ENCODE measurements at regions not wholly inside any gene's neighbourhood (a gene's known extent, or its start where the extent isn't known, plus 50 kb on each side); places are given as distances from the start of the nearest gene placed in this dataset.
"Not testable (repeated sequence)": the region's sequence is repeated elsewhere in the genome, so short reads cannot be mapped to it uniquely, and the experiment has no call there.

DNA sequence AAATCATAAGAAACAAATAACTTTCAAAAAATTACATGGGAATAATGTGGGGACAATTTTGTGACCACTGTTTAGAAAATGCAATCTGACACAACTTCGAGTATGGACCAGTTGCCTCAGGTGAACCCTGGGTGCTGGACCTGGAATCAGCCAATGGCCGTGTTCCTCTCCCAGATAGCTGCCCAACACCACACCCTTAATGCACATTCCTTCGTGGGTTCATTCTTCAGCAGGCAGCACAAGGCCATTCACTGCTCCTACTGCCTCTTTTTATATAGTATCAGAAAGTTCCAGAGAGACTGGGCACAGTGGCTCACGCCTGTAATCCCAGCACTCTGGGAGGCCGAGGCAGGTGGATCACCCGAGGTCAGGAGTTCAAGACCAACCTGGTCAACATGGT, 89.1 kb upstream of the PARD3 start:
- Histone ChIP-seq H3K4me3 (ENCODE audit: low read depth in 1 of 3, low read length in 3 of 3) (no peak overlapping the region), H3K27ac (ENCODE audit: low read depth in 1 of 3, low read length in 2 of 3) (no peak overlapping the region), H3K36me3 (ENCODE audit: control insufficient read depth in 3 of 3, insufficient read depth in 2 of 3, low read depth in 1 of 3, low read length in 3 of 3) (no peaks in the 10 kb centered on the region), H3K9me3 (ENCODE audit: control insufficient read depth in 2 of 2, insufficient read depth in 1 of 2, low read depth in 1 of 2, low read length in 1 of 2) (no peaks in the 10 kb centered on the region), H3K27me3 (ENCODE audit: control insufficient read depth in 3 of 3, insufficient read depth in 3 of 3, low read length in 3 of 3) (no peaks in the 10 kb centered on the region), H3K4me1 (ENCODE audit: control insufficient read depth in 3 of 3, insufficient read depth in 2 of 3, low read depth in 1 of 3, low read length in 2 of 3) (no peaks in the 10 kb centered on the region)
- peak in 1 of 2 donors; percentile 51 for DNase-seq
- WGBS, 3 donors, result 52 to 74% (median 69%) methylated on average over 6 of the region's 6 CpGs
- FAIRE-seq, result no peak

DNA sequence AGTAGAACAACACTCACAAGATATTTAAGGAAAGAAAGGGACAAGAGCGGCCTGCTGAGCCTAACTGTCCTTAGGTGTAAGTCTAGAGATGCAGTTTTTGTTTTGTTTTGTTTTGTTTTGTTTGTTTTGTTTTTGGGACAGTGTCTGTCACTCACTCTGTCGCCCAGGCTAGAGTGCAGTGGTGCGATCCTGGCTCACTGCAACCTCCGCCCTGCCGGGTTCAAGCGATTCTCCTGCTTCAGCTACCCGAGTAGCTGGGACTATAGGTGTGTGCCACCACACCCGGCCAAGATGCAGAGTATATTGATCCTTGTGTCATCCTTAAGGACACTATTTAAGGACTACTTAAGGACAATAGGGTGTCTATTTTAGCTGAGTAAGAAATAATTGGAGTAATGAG, 84.1 kb upstream of the PARD3 start:
- Histone ChIP-seq H3K27me3 (ENCODE audit: control insufficient read depth in 3 of 3, insufficient read depth in 3 of 3, low read length in 3 of 3) (no peaks in the 10 kb centered on the region), H3K9me3 (ENCODE audit: control insufficient read depth in 2 of 2, insufficient read depth in 1 of 2, low read depth in 1 of 2, low read length in 1 of 2) (no peaks in the 10 kb centered on the region), H3K4me3 (ENCODE audit: low read depth in 1 of 3, low read length in 3 of 3) (no peak overlapping the region), H3K4me1 (ENCODE audit: control insufficient read depth in 3 of 3, insufficient read depth in 2 of 3, low read depth in 1 of 3, low read length in 2 of 3) (no peaks in the 10 kb centered on the region), H3K36me3 (ENCODE audit: control insufficient read depth in 3 of 3, insufficient read depth in 2 of 3, low read depth in 1 of 3, low read length in 3 of 3) (no peaks in the 10 kb centered on the region), H3K27ac (ENCODE audit: low read depth in 1 of 3, low read length in 2 of 3) (no peak overlapping the region)
- WGBS, 3 donors, result 91 to 95% (median 93%) methylated on average over 8 of the region's 8 CpGs
- no peak for DNase-seq
- no peak for FAIRE-seq

DNA sequence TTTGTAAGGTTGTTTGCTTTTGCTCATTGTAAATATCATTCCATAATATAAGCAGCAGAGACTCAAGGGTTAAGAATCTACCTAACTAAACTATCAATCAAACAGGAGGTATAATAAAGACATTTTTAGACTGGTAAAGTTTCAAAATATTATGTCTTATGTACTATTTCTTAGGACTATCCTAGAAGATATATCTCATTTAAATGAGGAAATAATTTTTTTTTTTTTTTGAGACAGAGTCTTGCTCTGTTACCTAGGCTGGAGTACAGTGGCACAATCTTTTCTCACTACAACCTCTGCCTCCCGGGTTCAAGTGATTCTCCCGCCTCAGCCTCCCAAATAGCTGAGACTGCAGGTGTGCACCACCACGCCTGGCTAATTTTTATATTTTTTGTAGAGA, 80.9 kb upstream of the PARD3 start:
- no peaks in the 10 kb centered on the region for H3K36me3 ChIP-seq (ENCODE audit: control insufficient read depth in 3 of 3, insufficient read depth in 2 of 3, low read depth in 1 of 3, low read length in 3 of 3)
- H3K4me1 ChIP-seq (ENCODE audit: control insufficient read depth in 3 of 3, insufficient read depth in 2 of 3, low read depth in 1 of 3, low read length in 2 of 3), result no peaks in the 10 kb centered on the region
- WGBS, 3 donors, result 95 to 97% (median 95%) methylated on average over 3 of the region's 3 CpGs
- H3K27me3 ChIP-seq (ENCODE audit: control insufficient read depth in 3 of 3, insufficient read depth in 3 of 3, low read length in 3 of 3), result no peaks in the 10 kb centered on the region
- no peak overlapping the region for H3K4me3 ChIP-seq (ENCODE audit: low read depth in 1 of 3, low read length in 3 of 3)
- FAIRE-seq (no peak), DNase-seq (no peak)
- no peaks in the 10 kb centered on the region for H3K9me3 ChIP-seq (ENCODE audit: control insufficient read depth in 2 of 2, insufficient read depth in 1 of 2, low read depth in 1 of 2, low read length in 1 of 2)
- no peak overlapping the region for H3K27ac ChIP-seq (ENCODE audit: low read depth in 1 of 3, low read length in 2 of 3)

- 83 to 94% (median 83%) methylated on average over 3 of the region's 3 CpGs for WGBS, 3 donors
- not testable (repeated sequence) for H3K27ac ChIP-seq (ENCODE audit: low read depth in 1 of 3, low read length in 2 of 3); H3K4me3 ChIP-seq (ENCODE audit: low read depth in 1 of 3, low read length in 3 of 3); H3K36me3 ChIP-seq (ENCODE audit: control insufficient read depth in 3 of 3, insufficient read depth in 2 of 3, low read depth in 1 of 3, low read length in 3 of 3); FAIRE-seq; H3K4me1 ChIP-seq (ENCODE audit: control insufficient read depth in 3 of 3, insufficient read depth in 2 of 3, low read depth in 1 of 3, low read length in 2 of 3); H3K27me3 ChIP-seq (ENCODE audit: control insufficient read depth in 3 of 3, insufficient read depth in 3 of 3, low read length in 3 of 3); H3K9me3 ChIP-seq (ENCODE audit: control insufficient read depth in 2 of 2, insufficient read depth in 1 of 2, low read depth in 1 of 2, low read length in 1 of 2); DNase-seq
These were observed 80.0 kb upstream of the PARD3 start for GRCh38 chr10:34895046-34895445.

GRCh38 chr10:34892521-34892920, 77.4 kb upstream of the PARD3 start:
- not testable (repeated sequence) for H3K27ac ChIP-seq (ENCODE audit: low read depth in 1 of 3, low read length in 2 of 3); H3K36me3 ChIP-seq (ENCODE audit: control insufficient read depth in 3 of 3, insufficient read depth in 2 of 3, low read depth in 1 of 3, low read length in 3 of 3); H3K4me1 ChIP-seq (ENCODE audit: control insufficient read depth in 3 of 3, insufficient read depth in 2 of 3, low read depth in 1 of 3, low read length in 2 of 3); FAIRE-seq; DNase-seq; H3K9me3 ChIP-seq (ENCODE audit: control insufficient read depth in 2 of 2, insufficient read depth in 1 of 2, low read depth in 1 of 2, low read length in 1 of 2); H3K4me3 ChIP-seq (ENCODE audit: low read depth in 1 of 3, low read length in 3 of 3); H3K27me3 ChIP-seq (ENCODE audit: control insufficient read depth in 3 of 3, insufficient read depth in 3 of 3, low read length in 3 of 3)
- 93 to 96% (median 95%) methylated on average over 6 of the region's 6 CpGs for WGBS, 3 donors

DNA sequence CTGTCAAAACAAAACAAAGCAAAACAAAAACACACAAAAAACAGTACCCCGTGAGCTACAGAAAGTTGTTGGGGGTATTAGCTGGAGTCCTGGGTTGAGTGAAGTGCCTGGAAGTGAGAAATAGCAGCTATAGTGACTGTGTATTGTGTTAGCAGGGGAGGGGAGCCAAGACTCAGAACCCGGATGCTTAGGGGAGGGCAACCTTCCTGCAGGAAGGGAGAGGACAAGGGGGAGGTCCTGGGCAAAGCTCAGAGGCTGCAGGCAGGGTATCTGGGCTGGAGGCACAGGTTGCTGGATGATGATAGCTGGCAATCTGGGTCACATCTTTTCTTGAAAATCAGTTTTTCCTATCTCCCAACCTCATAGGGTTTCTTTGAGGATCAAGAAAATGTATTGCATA, 75.8 kb upstream of the PARD3 start:
- FAIRE-seq (no peak), DNase-seq (no peak)
- no peak overlapping the region for H3K4me3 ChIP-seq (ENCODE audit: low read depth in 1 of 3, low read length in 3 of 3)
- H3K27me3 ChIP-seq (ENCODE audit: control insufficient read depth in 3 of 3, insufficient read depth in 3 of 3, low read length in 3 of 3), result no peaks in the 10 kb centered on the region
- 20 to 30% (median 22%) methylated on average over 2 of the region's 2 CpGs for WGBS, 3 donors
- no peaks in the 10 kb centered on the region for H3K4me1 ChIP-seq (ENCODE audit: control insufficient read depth in 3 of 3, insufficient read depth in 2 of 3, low read depth in 1 of 3, low read length in 2 of 3)
- H3K9me3 ChIP-seq (ENCODE audit: control insufficient read depth in 2 of 2, insufficient read depth in 1 of 2, low read depth in 1 of 2, low read length in 1 of 2), result no peaks in the 10 kb centered on the region
- H3K27ac ChIP-seq (ENCODE audit: low read depth in 1 of 3, low read length in 2 of 3), result no peak overlapping the region
- no peaks in the 10 kb centered on the region for H3K36me3 ChIP-seq (ENCODE audit: control insufficient read depth in 3 of 3, insufficient read depth in 2 of 3, low read depth in 1 of 3, low read length in 3 of 3)

- H3K9me3 ChIP-seq (ENCODE audit: control insufficient read depth in 2 of 2, insufficient read depth in 1 of 2, low read depth in 1 of 2, low read length in 1 of 2), result no peaks in the 10 kb centered on the region
- no peak overlapping the region for H3K27ac ChIP-seq (ENCODE audit: low read depth in 1 of 3, low read length in 2 of 3)
- H3K36me3 ChIP-seq (ENCODE audit: control insufficient read depth in 3 of 3, insufficient read depth in 2 of 3, low read depth in 1 of 3, low read length in 3 of 3), result no peaks in the 10 kb centered on the region
- H3K4me3 ChIP-seq (ENCODE audit: low read depth in 1 of 3, low read length in 3 of 3), result no peak overlapping the region
- 80 to 85% (median 83%) methylated on average over 16 of the region's 16 CpGs for WGBS, 3 donors
- peaks cover 0 to 2% (median 0%) of the 10 kb centered on the region in 3 donors for H3K27me3 ChIP-seq (ENCODE audit: control insufficient read depth in 3 of 3, insufficient read depth in 3 of 3, low read length in 3 of 3)
- DNase-seq, result no peak
- FAIRE-seq, result no peak
- H3K4me1 ChIP-seq (ENCODE audit: control insufficient read depth in 3 of 3, insufficient read depth in 2 of 3, low read depth in 1 of 3, low read length in 2 of 3), result no peaks in the 10 kb centered on the region
These were observed 74.1 kb upstream of the PARD3 start for GRCh38 chr10:34889004-34889869.

GRCh38 chr10:34886906-34887642, 72.0 kb upstream of the PARD3 start:
- peaks cover 0 to 2% (median 0%) of the 10 kb centered on the region in 3 donors for H3K27me3 ChIP-seq (ENCODE audit: control insufficient read depth in 3 of 3, insufficient read depth in 3 of 3, low read length in 3 of 3)
- H3K4me1 ChIP-seq (ENCODE audit: control insufficient read depth in 3 of 3, insufficient read depth in 2 of 3, low read depth in 1 of 3, low read length in 2 of 3), result no peaks in the 10 kb centered on the region
- H3K9me3 ChIP-seq (ENCODE audit: control insufficient read depth in 2 of 2, insufficient read depth in 1 of 2, low read depth in 1 of 2, low read length in 1 of 2), result no peaks in the 10 kb centered on the region
- H3K4me3 ChIP-seq (ENCODE audit: low read depth in 1 of 3, low read length in 3 of 3), result no peak overlapping the region
- no peak overlapping the region for H3K27ac ChIP-seq (ENCODE audit: low read depth in 1 of 3, low read length in 2 of 3)
- no peaks in the 10 kb centered on the region for H3K36me3 ChIP-seq (ENCODE audit: control insufficient read depth in 3 of 3, insufficient read depth in 2 of 3, low read depth in 1 of 3, low read length in 3 of 3)
- FAIRE-seq (no peak), DNase-seq (no peak)
- WGBS, 3 donors, result 87 to 89% (median 88%) methylated on average over 8 of the region's 8 CpGs
